ENCODE measurements at regions not wholly inside any gene's neighbourhood (a gene's known extent, or its start where the extent isn't known, plus 50 kb on each side); places are given as distances from the start of the nearest gene placed in this dataset.

DNA sequence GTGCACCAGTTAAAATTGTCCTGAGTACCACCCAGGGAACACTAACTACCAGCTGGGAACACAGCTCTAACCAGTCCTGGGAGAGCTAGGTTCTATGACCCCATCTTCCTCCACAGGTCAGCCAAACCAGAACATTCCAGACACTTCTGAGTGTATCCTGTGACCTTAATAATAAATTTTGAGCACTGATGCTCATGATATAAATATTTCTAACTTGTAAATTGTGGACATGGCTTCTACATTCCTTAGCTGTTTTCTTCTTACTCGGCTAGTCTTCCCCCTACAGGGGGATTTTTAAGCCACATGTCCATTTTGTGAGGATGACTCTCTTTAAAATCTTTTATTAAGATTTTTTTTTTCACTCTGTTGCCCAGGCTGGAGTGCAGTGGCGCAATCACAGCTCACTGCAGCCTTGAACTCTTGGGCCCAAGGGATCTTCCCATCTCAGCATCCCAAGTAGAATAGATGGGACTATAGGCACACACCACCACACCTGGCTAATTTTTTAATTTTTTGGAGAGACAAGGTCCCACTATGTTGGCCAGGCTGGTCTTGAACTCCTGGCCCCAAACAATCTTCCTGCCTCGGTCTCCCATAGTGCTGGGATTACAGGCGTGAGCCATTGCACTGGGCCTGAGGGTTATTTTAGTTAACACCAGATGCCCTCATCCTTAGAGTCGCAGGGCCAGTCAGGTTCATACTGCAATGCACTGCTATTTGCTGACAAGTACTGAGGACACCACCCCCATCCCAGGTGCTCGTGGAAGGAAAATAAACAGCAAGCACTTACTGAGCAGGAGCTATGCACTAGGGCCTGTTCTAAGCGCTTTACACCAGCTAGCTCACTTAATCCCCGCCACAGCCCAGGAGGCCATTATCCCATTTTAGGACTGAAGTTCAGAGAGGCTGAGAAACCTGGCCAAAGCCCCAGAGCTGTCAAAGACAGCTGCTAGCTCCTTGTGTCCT lies 142.6 kb upstream of the NCOR2 start:
- H3K9me3 Mint-ChIP-seq = peaks cover 0 to 5% (median 1%) of the 10 kb centered on the region in 7 donors
- H3K79me2 ChIP-seq (ENCODE audit: insufficient read depth, low read length) = no peaks in the 10 kb centered on the region
- H3K27ac Mint-ChIP-seq = peak overlapping the region in 3 of 7 donors; percentile 35 to 100 (median 64)
- H3K36me3 Mint-ChIP-seq = no peaks in the 10 kb centered on the region
- no peak overlapping the region for H3K4me3 ChIP-seq (replicated peaks in 1 of 3; ENCODE audit: low read depth in 2 of 3, low read length in 3 of 3)
- peak in 1 of 3 donors; percentile 45 for DNase-seq
- H3K4me1 ChIP-seq (ENCODE audit: control insufficient read depth in 1 of 2, insufficient read depth in 2 of 2, low read length in 2 of 2) = peaks cover 40 to 56% of the 10 kb centered on the region in 2 donors
- TF ChIP-seq CTCF (IDR thresholded peaks at IDR 0.05) = no peak
- no peak overlapping the region for H3K9ac ChIP-seq (ENCODE audit: insufficient read depth, low read length, poor library complexity, severe bottlenecking)
- H3K4me2 ChIP-seq (replicated peaks; ENCODE audit: extremely low read depth, low read length, poor library complexity, severe bottlenecking) = no peak overlapping the region
- no peaks in the 10 kb centered on the region for H3K36me3 ChIP-seq (replicated peaks in 1 of 2; ENCODE audit: control insufficient read depth in 1 of 2, insufficient read depth in 2 of 2, low read length in 2 of 2)
- H2AFZ ChIP-seq (ENCODE audit: insufficient read depth, low read depth, low read length, poor library complexity, severe bottlenecking) = no peak overlapping the region
- peaks cover 0 to 2% (median 0%) of the 10 kb centered on the region in 3 donors for H3K27me3 Mint-ChIP-seq (ENCODE audit: low read depth in 3 of 3)
- H3K27me3 ChIP-seq (ENCODE audit: control insufficient read depth in 2 of 2, insufficient read depth in 2 of 2, low read length in 2 of 2) = no peaks in the 10 kb centered on the region
- peaks cover 56% of the 10 kb centered on the region for H3K4me1 Mint-ChIP-seq
- intact Hi-C loops (cut with micrococcal nuclease) = loop anchor here in 1 of 2 donors (5.0 kb wide), 1 partner anchor 57 kb away; no protein-coding TSS in a partner anchor
- H3K9me3 ChIP-seq (replicated peaks in 1 of 2; ENCODE audit: control insufficient read depth in 1 of 2, insufficient read depth in 1 of 2, low read length in 2 of 2) = peaks cover 0 to 4% of the 10 kb centered on the region in 2 donors
- H4K20me1 ChIP-seq (ENCODE audit: insufficient read depth, low read length) = no peaks in the 10 kb centered on the region
- no peak overlapping the region for H3K4me3 Mint-ChIP-seq
- WGBS (ENCODE audit: insufficient coverage) = 100% methylated on average over 4 of the region's 8 CpGs
- peak overlapping the region in 1 of 2 donors; percentile 2 for H3K27ac ChIP-seq (ENCODE audit: low read depth in 1 of 2, low read length in 2 of 2)

GRCh38 chr12:124707316-124707715 lies 139.9 kb upstream of the NCOR2 start:
- Histone ChIP-seq H3K9me3 (replicated peaks in 1 of 2; ENCODE audit: control insufficient read depth in 1 of 2, insufficient read depth in 1 of 2, low read length in 2 of 2) (peaks cover 0 to 4% of the 10 kb centered on the region in 2 donors), H3K27ac (ENCODE audit: low read depth in 1 of 2, low read length in 2 of 2) (peak overlapping the region in 1 of 2 donors; percentile 2), H4K20me1 (ENCODE audit: insufficient read depth, low read length) (no peaks in the 10 kb centered on the region), H3K4me3 (replicated peaks in 1 of 3; ENCODE audit: low read depth in 2 of 3, low read length in 3 of 3) (no peak overlapping the region), H3K36me3 (replicated peaks in 1 of 2; ENCODE audit: control insufficient read depth in 1 of 2, insufficient read depth in 2 of 2, low read length in 2 of 2) (no peaks in the 10 kb centered on the region), H3K4me1 (ENCODE audit: control insufficient read depth in 1 of 2, insufficient read depth in 2 of 2, low read length in 2 of 2) (peaks cover 39 to 55% of the 10 kb centered on the region in 2 donors), H3K27me3 (ENCODE audit: control insufficient read depth in 2 of 2, insufficient read depth in 2 of 2, low read length in 2 of 2) (no peaks in the 10 kb centered on the region), H2AFZ (ENCODE audit: insufficient read depth, low read depth, low read length, poor library complexity, severe bottlenecking) (peak overlapping the region; percentile 30), H3K4me2 (replicated peaks; ENCODE audit: extremely low read depth, low read length, poor library complexity, severe bottlenecking) (no peak overlapping the region), H3K9ac (ENCODE audit: insufficient read depth, low read length, poor library complexity, severe bottlenecking) (no peak overlapping the region), H3K79me2 (ENCODE audit: insufficient read depth, low read length) (no peaks in the 10 kb centered on the region)
- no peak overlapping the region for H3K4me3 Mint-ChIP-seq
- peak overlapping the region in 5 of 7 donors; percentile 45 to 84 (median 69) for H3K27ac Mint-ChIP-seq
- peaks cover 0 to 2% of the 10 kb centered on the region in 2 donors for H3K36me3 Mint-ChIP-seq
- peaks cover 58% of the 10 kb centered on the region for H3K4me1 Mint-ChIP-seq
- peak in 1 of 3 donors; percentile 27 for DNase-seq
- intact Hi-C loops (cut with micrococcal nuclease) = no loop called here
- TF ChIP-seq CTCF (IDR thresholded peaks at IDR 0.05) = no peak
- H3K9me3 Mint-ChIP-seq = peaks cover 0 to 5% (median 1%) of the 10 kb centered on the region in 7 donors
- WGBS (ENCODE audit: insufficient coverage) = 55% methylated on average over 8 of the region's 8 CpGs
- H3K27me3 Mint-ChIP-seq (ENCODE audit: low read depth in 3 of 3) = peaks cover 1 to 3% (median 2%) of the 10 kb centered on the region in 3 donors

Measured in CD14-positive monocyte (primary cell).